ENCODE measurements at regions not wholly inside any gene's neighbourhood (a gene's known extent, or its start where the extent isn't known, plus 50 kb on each side); places are given as distances from the start of the nearest gene placed in this dataset.

GRCh38 chr4:83724485-83725335 lies 188.8 kb downstream of the GPAT3 start:
- Histone ChIP-seq H3K4me3 (no peak overlapping the region), H3K79me2 (ENCODE audit: low read depth) (no peaks in the 10 kb centered on the region), H3F3A (ENCODE audit: insufficient read depth, low read depth) (no peaks in the 10 kb centered on the region), H2AFZ (no peak overlapping the region), H3K36me3 (ENCODE audit: low read depth) (no peaks in the 10 kb centered on the region), H3K4me2 (no peak overlapping the region), H3K27me3 (ENCODE audit: insufficient read depth, low read depth) (no peaks in the 10 kb centered on the region), H3K9me2 (ENCODE audit: insufficient read depth) (no peaks in the 10 kb centered on the region), H4K20me1 (ENCODE audit: insufficient read depth) (no peaks in the 10 kb centered on the region), H3K27ac (no peak overlapping the region), H3K4me1 (replicated peaks; ENCODE audit: insufficient read depth) (no peaks in the 10 kb centered on the region), H3K9me3 (ENCODE audit: insufficient read depth, low read depth) (no peaks in the 10 kb centered on the region)
- ChIA-PET POLR2A (ENCODE audit: unreplicated experiment) (no interaction called here), CTCF (no interaction called here)
- no peak for DNase-seq
- BruUV-seq (replicated peaks) = no TSS peak
- intact Hi-C loops (cut with micrococcal nuclease; ENCODE audit: unreplicated experiment) = no loop called here
- TF ChIP-seq EZH2 (IDR thresholded peaks at IDR 0.05; ENCODE audit: low read depth) (no peak), CTCF (conservative IDR thresholded peaks at IDR 0.05) (no peak)

GRCh38 chr4:83723609-83724008 lies 187.7 kb downstream of the GPAT3 start:
- H3F3A ChIP-seq (ENCODE audit: insufficient read depth, low read depth) = no peaks in the 10 kb centered on the region
- H2AFZ ChIP-seq = no peak overlapping the region
- H3K4me1 ChIP-seq (replicated peaks; ENCODE audit: insufficient read depth) = no peaks in the 10 kb centered on the region
- no peak overlapping the region for H3K4me3 ChIP-seq
- POLR2A ChIA-PET (ENCODE audit: unreplicated experiment) = no interaction called here
- no TSS peak for BruUV-seq (replicated peaks)
- CTCF ChIA-PET = no interaction called here
- DNase-seq = no peak
- H4K20me1 ChIP-seq (ENCODE audit: insufficient read depth) = no peaks in the 10 kb centered on the region
- H3K9me2 ChIP-seq (ENCODE audit: insufficient read depth) = no peaks in the 10 kb centered on the region
- intact Hi-C loops (cut with micrococcal nuclease; ENCODE audit: unreplicated experiment) = no loop called here
- no peaks in the 10 kb centered on the region for H3K9me3 ChIP-seq (ENCODE audit: insufficient read depth, low read depth)
- no peaks in the 10 kb centered on the region for H3K79me2 ChIP-seq (ENCODE audit: low read depth)
- TF ChIP-seq EZH2 (IDR thresholded peaks at IDR 0.05; ENCODE audit: low read depth) (no peak), CTCF (conservative IDR thresholded peaks at IDR 0.05) (no peak)
- H3K4me2 ChIP-seq = no peak overlapping the region
- H3K27ac ChIP-seq = no peak overlapping the region
- no peaks in the 10 kb centered on the region for H3K27me3 ChIP-seq (ENCODE audit: insufficient read depth, low read depth)
- no peaks in the 10 kb centered on the region for H3K36me3 ChIP-seq (ENCODE audit: low read depth)

GRCh38 chr4:83722730-83723269 lies 186.9 kb downstream of the GPAT3 start:
- intact Hi-C loops (cut with micrococcal nuclease; ENCODE audit: unreplicated experiment) = no loop called here
- no peaks in the 10 kb centered on the region for H3K4me1 ChIP-seq (replicated peaks; ENCODE audit: insufficient read depth)
- H3K27me3 ChIP-seq (ENCODE audit: insufficient read depth, low read depth) = no peaks in the 10 kb centered on the region
- no peaks in the 10 kb centered on the region for H3K79me2 ChIP-seq (ENCODE audit: low read depth)
- H3K36me3 ChIP-seq (ENCODE audit: low read depth) = no peaks in the 10 kb centered on the region
- H3K4me3 ChIP-seq = no peak overlapping the region
- H3F3A ChIP-seq (ENCODE audit: insufficient read depth, low read depth) = no peaks in the 10 kb centered on the region
- no peak overlapping the region for H2AFZ ChIP-seq
- no TSS peak for BruUV-seq (replicated peaks)
- no peaks in the 10 kb centered on the region; the same call in 1 of the 2 replicates for H3K9me2 ChIP-seq (ENCODE audit: insufficient read depth)
- no peak for TF ChIP-seq CTCF (conservative IDR thresholded peaks at IDR 0.05)
- no peak for TF ChIP-seq EZH2 (IDR thresholded peaks at IDR 0.05; ENCODE audit: low read depth)
- H3K4me2 ChIP-seq = no peak overlapping the region
- H3K27ac ChIP-seq = no peak overlapping the region
- ChIA-PET CTCF (no interaction called here), POLR2A (ENCODE audit: unreplicated experiment) (no interaction called here)
- no peaks in the 10 kb centered on the region for H3K9me3 ChIP-seq (ENCODE audit: insufficient read depth, low read depth)
- no peaks in the 10 kb centered on the region for H4K20me1 ChIP-seq (ENCODE audit: insufficient read depth)
- no peak for DNase-seq
